C4-2B (cell line): ENCODE measurements at regions not wholly inside any gene's neighbourhood (a gene's known extent, or its start where the extent isn't known, plus 50 kb on each side); places are given as distances from the start of the nearest gene placed in this dataset.

ENCODE experiments used
- ZFX ChIP-seq: fragments of 450-650 bp; IDR thresholded peaks from 2 replicates; pipeline ENCODE4 v1.6.1; 2017
- TF ChIP-seq, protein P1 (sequence below): fragments of 450-650 bp; conservative IDR thresholded peaks from 2 replicates; pipeline ENCODE4 v1.5.1; 2017; ENCODE audit warnings: mild to moderate bottlenecking

DNA sequence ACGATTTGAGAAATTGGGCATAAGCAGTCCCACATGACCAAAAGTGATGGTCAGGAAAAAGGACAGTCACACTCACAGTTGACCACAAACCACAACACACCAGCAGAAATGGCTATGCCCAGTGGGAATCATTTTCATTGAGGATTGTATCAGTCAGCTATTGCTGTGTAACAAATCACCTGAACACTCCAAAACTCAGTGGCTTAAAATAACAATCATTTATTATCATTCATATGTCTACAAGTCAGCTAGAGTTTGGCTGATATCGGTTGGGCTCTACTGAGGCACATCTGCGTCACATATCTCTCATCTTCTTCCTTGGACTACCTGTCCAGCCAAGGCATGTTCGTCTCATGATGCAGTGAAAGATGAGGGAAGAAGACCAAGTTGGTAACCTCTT lies 93.3 kb downstream of the CMC2 start:
- TF ChIP-seq, protein P1, sequence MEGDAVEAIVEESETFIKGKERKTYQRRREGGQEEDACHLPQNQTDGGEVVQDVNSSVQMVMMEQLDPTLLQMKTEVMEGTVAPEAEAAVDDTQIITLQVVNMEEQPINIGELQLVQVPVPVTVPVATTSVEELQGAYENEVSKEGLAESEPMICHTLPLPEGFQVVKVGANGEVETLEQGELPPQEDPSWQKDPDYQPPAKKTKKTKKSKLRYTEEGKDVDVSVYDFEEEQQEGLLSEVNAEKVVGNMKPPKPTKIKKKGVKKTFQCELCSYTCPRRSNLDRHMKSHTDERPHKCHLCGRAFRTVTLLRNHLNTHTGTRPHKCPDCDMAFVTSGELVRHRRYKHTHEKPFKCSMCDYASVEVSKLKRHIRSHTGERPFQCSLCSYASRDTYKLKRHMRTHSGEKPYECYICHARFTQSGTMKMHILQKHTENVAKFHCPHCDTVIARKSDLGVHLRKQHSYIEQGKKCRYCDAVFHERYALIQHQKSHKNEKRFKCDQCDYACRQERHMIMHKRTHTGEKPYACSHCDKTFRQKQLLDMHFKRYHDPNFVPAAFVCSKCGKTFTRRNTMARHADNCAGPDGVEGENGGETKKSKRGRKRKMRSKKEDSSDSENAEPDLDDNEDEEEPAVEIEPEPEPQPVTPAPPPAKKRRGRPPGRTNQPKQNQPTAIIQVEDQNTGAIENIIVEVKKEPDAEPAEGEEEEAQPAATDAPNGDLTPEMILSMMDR: no peak
- no peak for TF ChIP-seq ZFX
